Thyroid gland (tissue), 4 donors: ENCODE measurements at regions not wholly inside any gene's neighbourhood (a gene's known extent, or its start where the extent isn't known, plus 50 kb on each side); places are given as distances from the start of the nearest gene placed in this dataset.
A peak's percentile ranks its signal among the peaks of the same experiment; 100 is the strongest.

Experiments used
- DNase-seq, 2 donors: peaks; one replicate each; pipeline ENCODE4 v3.0.0-alpha.2; 2019
- H3K27ac ChIP-seq, 3 donors: fragments of 200-600 bp; sonication (generic); 1 replicate in 2 of 3; 2 replicates in 1 of 3; pipeline ENCODE4 v1.5.1; 2016 to 2019; ENCODE audit warnings: mild to moderate bottlenecking in 1 of 3, moderate library complexity in 1 of 3
- H3K27me3 ChIP-seq: fragments of 200-600 bp; sonication (generic); one replicate; pipeline ENCODE4 v1.5.1; 2019
- H3K36me3 ChIP-seq, 2 donors: fragments of 200-600 bp; sonication (generic); one replicate each; pipeline ENCODE4 v1.5.1; 2016 to 2019
- H3K4me1 ChIP-seq, 2 donors: fragments of 200-600 bp; sonication (generic); one replicate each; pipeline ENCODE4 v1.5.1; 2017 to 2019
- H3K4me3 ChIP-seq, 3 donors: fragments of 200-600 bp; sonication (generic); replicated peaks in 1 of 3; 1 replicate in 2 of 3; 2 replicates in 1 of 3; pipeline ENCODE4 v1.5.1; 2016; ENCODE audit warnings: mild to moderate bottlenecking in 1 of 3
- H3K9me3 ChIP-seq: fragments of 200-600 bp; sonication (generic); one replicate; pipeline ENCODE4 v1.5.1; 2017
- CTCF ChIP-seq, 6 experiments: fragments of 200-600 bp in 3 of 6; fragments of 450-650 bp in 3 of 6; sonication (generic) in 3 of 6; IDR thresholded peaks; one replicate each; pipeline ENCODE4 v1.5.1; 2016 to 2019; ENCODE audit warnings: antibody characterized with exemption in 6 of 6, mild to moderate bottlenecking in 2 of 6, inconsistent platforms in 1 of 6, moderate library complexity in 1 of 6
- POLR2A ChIP-seq, 2 donors: fragments of 450-650 bp; IDR thresholded peaks; one replicate each; pipeline ENCODE4 v1.6.1; 2017; ENCODE audit warnings: antibody characterized with exemption in 2 of 2, mild to moderate bottlenecking in 2 of 2, moderate library complexity in 1 of 2
- WGBS, 2 donors: methylation state at CpG; one replicate each; pipeline ENCODE4 v1.1.5; 2017; 5-methylcytosine and 5-hydroxymethylcytosine counted together
- intact Hi-C: fragments of 100-400 bp; cut with DNase I; formaldehyde crosslinking; loops from one replicate; pipeline ENCODE4 v1.15.1; 2023

DNA sequence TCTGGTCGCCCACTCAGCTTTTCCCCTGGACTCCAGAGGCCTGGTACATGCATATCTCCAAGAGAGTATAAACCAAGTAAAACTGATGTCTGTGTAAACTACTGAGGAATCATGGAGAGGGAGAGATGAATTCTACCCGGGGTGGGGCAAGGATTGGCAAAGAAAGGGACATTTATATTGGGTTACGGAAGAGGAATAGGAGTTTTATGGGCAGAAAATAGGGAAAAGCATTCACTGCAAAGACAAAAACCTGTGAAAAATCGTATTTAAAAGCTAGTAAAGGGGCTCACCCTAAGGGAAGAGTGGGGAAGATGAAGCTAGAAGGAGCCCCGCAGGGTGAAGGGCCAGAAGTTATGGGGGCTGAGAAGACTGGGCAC, 248.0 kb upstream of the KLF4 start:
- intact Hi-C loops: no loop called here
- no peak for TF ChIP-seq CTCF (IDR thresholded peaks at IDR 0.05)
- no peak for TF ChIP-seq POLR2A (IDR thresholded peaks at IDR 0.05)
- Histone ChIP-seq H3K27ac (peak overlapping the region in 2 of 3 donors; percentile 43 to 63), H3K4me3 (no peak overlapping the region), H3K9me3 (no peaks in the 10 kb centered on the region), H3K27me3 (no peaks in the 10 kb centered on the region), H3K36me3 (no peaks in the 10 kb centered on the region), H3K4me1 (peaks cover 34 to 48% of the 10 kb centered on the region in 2 donors)
- 87 to 91% methylated on average over 5 of the region's 5 CpGs for WGBS, 2 donors
- DNase-seq: no peak

GRCh38 chr9:107735821-107736220, 246.3 kb upstream of the KLF4 start:
- intact Hi-C loops: no loop called here
- peaks cover 37 to 51% of the 10 kb centered on the region in 2 donors for H3K4me1 ChIP-seq

GRCh38 chr9:107734256-107735013, 244.9 kb upstream of the KLF4 start:
- 70 to 89% methylated on average over 9 of the region's 9 CpGs for WGBS, 2 donors
- Histone ChIP-seq H3K27me3 (no peaks in the 10 kb centered on the region), H3K36me3 (no peaks in the 10 kb centered on the region), H3K4me1 (peaks cover 33 to 45% of the 10 kb centered on the region in 2 donors), H3K27ac (peak overlapping the region; percentile 52 to 84 (median 58)), H3K9me3 (no peaks in the 10 kb centered on the region), H3K4me3 (no peak overlapping the region)
- DNase-seq: peak in 1 of 2 donors; percentile 12
- TF ChIP-seq POLR2A (IDR thresholded peaks at IDR 0.05) (no peak), CTCF (IDR thresholded peaks at IDR 0.05) (no peak)
- intact Hi-C loops: no loop called here

More at GRCh38 chr9:107735821-107736220, 246.3 kb upstream of the KLF4 start:
- Histone ChIP-seq H3K27me3 (no peaks in the 10 kb centered on the region), H3K36me3 (no peaks in the 10 kb centered on the region), H3K27ac (no peak overlapping the region), H3K9me3 (no peaks in the 10 kb centered on the region), H3K4me3 (no peak overlapping the region)
- TF ChIP-seq POLR2A (IDR thresholded peaks at IDR 0.05): no peak
- TF ChIP-seq CTCF (IDR thresholded peaks at IDR 0.05): no peak
- DNase-seq: no peak
- 87 to 92% methylated on average over 1 of the region's 1 CpG for WGBS, 2 donors

DNA sequence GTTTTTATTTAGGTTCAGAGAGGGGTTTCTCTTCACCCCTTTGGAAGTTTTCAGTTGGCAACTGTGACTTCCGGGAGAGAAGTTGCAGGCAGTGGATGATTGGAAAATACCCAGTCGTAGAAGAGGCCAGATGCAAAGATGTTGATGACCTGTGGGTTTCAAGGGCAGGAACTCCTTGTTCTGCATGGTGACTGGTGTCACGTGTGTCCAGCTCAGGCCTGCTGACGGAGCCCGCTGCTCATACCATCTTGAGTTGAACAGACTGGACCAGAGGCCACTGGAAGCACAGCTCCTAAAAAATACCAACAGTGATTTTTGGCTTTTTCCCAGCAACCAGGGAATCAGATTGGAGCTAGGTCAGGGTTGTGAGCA, 243.9 kb upstream of the KLF4 start:
- DNase-seq: peak; percentile 69 to 79
- no peak for TF ChIP-seq POLR2A (IDR thresholded peaks at IDR 0.05)
- no peak for TF ChIP-seq CTCF (IDR thresholded peaks at IDR 0.05)
- Histone ChIP-seq H3K4me1 (peaks cover 30 to 36% of the 10 kb centered on the region in 2 donors), H3K36me3 (no peaks in the 10 kb centered on the region), H3K4me3 (no peak overlapping the region), H3K27ac (peak overlapping the region; percentile 58 to 87 (median 84)), H3K9me3 (no peaks in the 10 kb centered on the region), H3K27me3 (no peaks in the 10 kb centered on the region)
- WGBS, 2 donors: 29 to 38% methylated on average over 5 of the region's 5 CpGs
- intact Hi-C loops: no loop called here

- no peaks in the 10 kb centered on the region for H3K9me3 ChIP-seq
- peak overlapping the region; percentile 58 to 87 (median 84) for H3K27ac ChIP-seq
- no peaks in the 10 kb centered on the region for H3K36me3 ChIP-seq
- H3K4me3 ChIP-seq: no peak overlapping the region
- H3K27me3 ChIP-seq: no peaks in the 10 kb centered on the region
- H3K4me1 ChIP-seq: peaks cover 25 to 31% of the 10 kb centered on the region in 2 donors
- WGBS, 2 donors: 20 to 33% methylated on average over 8 of the region's 8 CpGs
- intact Hi-C loops: no loop called here
- peak; percentile 62 to 82 for DNase-seq
- no peak for TF ChIP-seq POLR2A (IDR thresholded peaks at IDR 0.05)
- TF ChIP-seq CTCF (IDR thresholded peaks at IDR 0.05): no peak
Observed at GRCh38 chr9:107732781-107733522, 243.4 kb upstream of the KLF4 start.
